HG02588 (cell line): ENCODE measurements at regions not wholly inside any gene's neighbourhood (a gene's known extent, or its start where the extent isn't known, plus 50 kb on each side); places are given as distances from the start of the nearest gene placed in this dataset.
"Not testable (repeated sequence)": the region's sequence is repeated elsewhere in the genome, so short reads cannot be mapped to it uniquely, and the experiment has no call there.

Source experiments
- ATAC-seq: cut with Tn5 transposase; IDR thresholded peaks from one replicate; pipeline ENCODE4 v1.9.1; 2021; ENCODE audit warnings: mild to moderate bottlenecking, moderate library complexity; ENCODE audit not compliant: unreplicated experiment

DNA sequence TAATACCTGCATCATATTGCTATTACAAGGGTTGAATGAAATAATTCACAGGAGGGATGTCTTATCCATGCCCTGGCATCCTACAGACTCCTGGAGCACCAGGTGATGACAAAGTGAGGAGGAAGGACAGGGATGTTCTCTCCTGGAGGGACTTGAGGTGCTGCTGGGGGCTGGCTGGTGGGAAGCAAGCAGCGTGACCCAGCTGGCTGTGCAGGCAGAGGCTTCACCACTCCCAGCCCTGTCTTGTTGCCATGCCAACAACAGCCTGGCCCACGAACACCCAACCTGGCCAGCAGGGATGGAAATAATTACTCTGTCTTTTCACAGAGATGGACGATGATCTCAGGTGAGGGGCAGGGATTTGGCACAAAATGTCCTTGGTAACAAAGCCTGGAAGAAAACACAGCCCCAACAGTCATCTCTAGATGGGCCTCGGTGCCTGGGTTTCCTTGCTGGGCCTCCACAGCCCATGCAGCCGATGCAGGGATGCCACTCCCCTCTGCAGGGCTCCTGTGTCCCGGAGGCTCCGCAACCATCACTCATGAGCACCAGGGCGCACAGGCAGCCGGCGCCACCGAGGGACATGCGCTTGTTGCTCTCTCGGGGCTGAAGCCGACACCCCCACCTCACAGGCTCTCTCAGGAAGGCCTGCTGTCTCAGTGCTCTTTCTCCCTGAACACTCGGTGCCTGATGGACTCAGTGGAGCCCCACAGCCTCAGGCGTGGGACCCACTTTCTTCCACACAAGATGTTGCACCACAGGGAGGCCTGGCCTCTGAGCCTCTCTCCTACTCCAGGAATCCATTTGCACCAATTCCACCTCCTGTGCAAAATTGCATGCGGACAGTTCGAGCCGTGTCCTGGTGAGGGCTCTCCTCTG, 205.9 kb downstream of the LAT start:
- ATAC-seq, result not testable (repeated sequence)

- not testable (repeated sequence) for ATAC-seq
Observed at GRCh38 chr16:29188806-29189205, 204.0 kb downstream of the LAT start.

DNA sequence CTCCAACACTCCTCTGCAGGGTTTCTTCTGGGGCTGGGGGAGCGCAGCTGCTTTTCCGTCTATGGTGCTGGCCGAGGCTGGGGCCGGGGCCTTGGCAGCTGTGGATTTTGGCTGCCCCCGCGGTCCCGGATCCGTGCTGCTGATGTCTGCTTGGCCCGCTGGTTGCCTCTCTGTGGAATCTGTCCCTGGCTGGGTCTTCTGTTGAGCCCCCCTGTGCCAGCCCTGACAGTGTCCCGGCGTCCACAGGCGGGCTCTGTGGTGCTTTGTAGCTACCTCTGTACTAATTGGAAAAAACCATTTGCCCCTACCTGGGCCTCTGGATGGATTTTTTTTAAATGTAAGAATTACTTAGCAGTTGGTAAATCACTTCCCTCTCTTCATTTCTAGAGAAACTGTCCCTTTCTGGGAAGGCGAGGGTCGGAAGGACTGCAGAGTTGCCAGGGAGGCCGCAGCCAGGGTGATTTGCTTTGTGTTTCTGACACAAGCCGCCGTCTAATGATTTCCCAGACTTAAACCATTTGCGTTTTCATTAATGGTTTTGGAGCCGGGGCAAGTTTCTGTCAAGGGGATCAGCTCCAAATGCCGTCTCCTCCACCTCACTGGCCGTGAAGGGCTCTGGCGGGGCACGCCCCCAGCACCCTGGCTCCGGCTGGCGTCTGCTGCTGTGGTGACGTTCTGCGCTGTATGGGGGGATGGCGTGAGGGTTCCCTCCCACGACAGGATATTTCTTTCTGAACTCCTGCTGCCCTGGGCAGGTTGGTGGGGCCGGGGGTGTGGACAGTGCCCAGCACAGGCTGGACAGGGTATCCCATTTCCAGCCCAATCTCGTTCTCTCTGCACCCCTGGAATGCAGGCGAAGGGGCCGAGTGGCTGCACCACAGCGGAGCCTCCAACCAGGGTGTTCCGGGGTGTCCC, 201.7 kb downstream of the LAT start:
- not testable (repeated sequence) for ATAC-seq

- ATAC-seq, result not testable (repeated sequence)
Observed at GRCh38 chr16:29185872-29186271, 201.0 kb downstream of the LAT start.

DNA sequence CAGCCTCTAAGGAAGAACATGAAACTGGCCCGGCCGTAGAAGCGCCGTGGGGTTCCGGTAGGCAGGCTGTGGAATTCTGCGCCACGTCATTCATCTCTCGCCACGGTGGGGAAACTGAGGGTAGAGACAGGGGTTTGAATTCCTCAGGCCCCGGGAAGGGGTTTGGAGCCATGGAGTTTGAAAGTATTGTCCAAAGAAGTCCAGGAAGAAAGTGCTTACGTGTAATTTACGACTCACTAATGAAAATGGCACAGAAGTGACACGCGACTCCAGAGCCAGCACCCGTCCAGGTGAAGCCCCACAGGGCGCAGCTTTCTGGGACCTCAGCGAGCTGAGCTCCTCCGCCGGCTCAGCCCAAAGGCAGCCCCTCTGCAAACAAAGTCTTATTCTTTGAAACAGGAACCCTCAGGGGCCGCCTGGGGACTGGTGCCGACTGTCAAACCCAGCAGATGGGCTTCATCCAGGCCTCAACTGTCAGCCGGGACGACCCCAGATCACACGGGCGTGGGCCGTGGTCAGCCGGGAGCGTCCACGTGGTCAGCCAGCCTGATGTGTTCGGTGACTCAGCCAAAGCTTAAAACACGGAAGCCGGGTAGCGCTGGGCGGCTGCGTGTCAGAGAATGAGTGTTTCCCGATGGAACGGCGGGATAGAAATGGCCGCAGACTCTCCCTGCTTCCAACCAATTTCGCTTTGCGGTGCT, 200.0 kb downstream of the LAT start:
- ATAC-seq, result not testable (repeated sequence)

DNA sequence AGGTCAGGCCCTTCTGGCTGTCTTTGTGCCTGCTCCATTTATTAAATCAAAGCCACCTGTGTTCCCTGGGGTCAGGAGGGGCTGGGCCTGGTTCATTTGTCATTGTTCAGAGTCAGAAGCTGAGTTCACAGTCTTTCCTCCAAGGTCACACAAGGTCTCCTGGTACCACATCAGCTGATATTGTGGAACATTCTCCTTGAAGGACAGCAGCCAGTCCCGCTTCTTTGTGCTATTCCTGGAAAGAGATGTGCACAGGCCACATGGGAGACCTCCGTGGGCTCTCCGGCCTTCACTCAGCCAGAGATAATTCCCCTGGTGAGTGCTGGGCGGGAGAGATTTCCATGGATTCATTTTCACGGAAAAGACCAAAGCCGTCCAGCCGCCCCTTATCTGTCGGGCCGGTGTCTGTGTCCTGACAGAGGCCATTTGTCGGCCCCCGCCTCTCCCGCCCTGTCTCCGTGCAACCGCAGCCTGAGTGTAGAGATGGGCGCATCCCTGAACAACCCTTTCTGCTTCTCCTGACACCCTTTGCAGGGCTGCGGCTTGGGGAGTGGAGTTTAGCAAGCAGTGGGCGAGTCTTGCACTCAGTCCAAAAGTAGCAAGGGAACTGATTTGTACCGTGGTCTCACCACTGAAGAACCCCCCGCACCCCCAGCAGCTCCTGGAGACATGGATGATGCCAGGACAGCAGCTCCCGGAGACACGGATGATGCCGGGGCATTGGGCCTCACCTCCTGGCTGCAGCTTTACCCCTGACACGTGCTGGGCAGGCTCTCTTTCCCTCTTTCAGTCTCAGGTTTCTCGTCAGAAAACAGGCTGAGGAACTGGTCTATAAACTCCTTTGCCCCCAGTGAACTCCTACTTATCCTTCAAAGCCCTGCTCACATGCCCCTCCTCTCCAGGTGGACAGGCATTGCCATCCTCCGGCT, 198.4 kb downstream of the LAT start:
- ATAC-seq, result not testable (repeated sequence)

DNA sequence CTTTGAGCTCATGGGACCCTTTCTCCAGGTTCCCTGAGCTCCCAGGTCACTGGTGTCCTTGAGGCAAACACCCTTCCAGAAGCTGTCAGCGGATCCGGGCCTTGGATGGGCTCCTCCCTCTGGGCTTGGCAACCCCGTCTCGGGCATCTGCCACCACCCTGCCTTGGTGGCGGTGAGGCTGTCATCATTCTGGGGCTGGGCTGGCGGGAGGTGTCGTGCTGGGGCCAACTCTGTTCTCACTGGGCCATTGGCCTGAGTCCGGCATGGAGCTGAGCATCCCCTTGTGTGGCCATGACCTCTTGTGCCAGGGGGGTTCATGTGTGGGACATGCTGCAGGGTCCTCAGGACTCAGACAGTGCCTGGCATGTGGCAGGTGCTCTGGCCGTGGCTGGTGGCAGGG, 197.6 kb downstream of the LAT start:
- no peak for ATAC-seq

- ATAC-seq, result not testable (repeated sequence)
Observed at GRCh38 chr16:29181921-29182411, 197.1 kb downstream of the LAT start.

DNA sequence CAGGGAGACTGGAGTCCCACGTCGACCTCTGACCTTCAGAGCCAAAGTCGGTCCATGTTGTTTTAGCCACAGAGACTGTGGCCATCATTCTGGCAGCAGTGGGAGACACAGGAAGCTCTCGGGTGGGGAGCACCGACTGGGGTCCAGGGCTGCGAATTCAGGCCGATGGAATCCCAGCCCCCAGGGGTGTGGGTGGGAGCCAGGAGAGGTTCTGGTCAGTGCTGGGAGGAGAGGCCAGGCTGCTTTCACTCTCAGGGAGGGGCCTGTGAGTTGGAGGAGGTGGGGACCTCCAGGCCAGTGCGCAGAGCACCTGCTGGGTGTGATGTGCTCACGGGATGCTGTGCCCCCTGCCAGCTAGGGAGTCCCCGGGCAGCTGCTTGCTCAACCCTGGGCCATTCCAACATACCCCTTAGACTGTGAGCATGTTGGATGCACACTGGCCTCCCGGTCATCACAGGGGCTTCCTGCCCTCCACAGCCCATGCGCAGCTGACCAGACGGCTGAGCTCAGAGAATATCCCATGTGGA, 196.5 kb downstream of the LAT start:
- ATAC-seq, result not testable (repeated sequence)

DNA sequence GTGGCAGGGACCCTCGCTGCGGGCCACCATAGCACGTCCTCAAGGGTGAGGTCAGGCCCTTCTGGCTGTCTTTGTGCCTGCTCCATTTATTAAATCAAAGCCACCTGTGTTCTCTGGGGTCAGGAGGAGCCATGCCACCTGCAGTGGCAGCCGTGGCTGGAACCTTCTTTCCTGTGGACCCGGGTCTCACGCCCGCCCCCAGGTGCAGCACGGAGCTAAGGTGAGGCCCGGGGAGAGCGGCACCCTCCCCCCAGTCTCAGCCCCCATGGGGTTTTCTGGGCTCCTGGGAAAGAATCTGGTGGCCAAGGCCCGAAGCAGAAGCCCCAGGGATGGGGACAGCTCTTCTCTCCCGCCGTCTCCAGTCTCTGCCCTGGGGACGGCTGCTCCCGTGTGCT, 195.4 kb downstream of the LAT start:
- ATAC-seq, result not testable (repeated sequence)

- ATAC-seq, result not testable (repeated sequence)
Observed at GRCh38 chr16:29179401-29180205, 194.8 kb downstream of the LAT start.

DNA sequence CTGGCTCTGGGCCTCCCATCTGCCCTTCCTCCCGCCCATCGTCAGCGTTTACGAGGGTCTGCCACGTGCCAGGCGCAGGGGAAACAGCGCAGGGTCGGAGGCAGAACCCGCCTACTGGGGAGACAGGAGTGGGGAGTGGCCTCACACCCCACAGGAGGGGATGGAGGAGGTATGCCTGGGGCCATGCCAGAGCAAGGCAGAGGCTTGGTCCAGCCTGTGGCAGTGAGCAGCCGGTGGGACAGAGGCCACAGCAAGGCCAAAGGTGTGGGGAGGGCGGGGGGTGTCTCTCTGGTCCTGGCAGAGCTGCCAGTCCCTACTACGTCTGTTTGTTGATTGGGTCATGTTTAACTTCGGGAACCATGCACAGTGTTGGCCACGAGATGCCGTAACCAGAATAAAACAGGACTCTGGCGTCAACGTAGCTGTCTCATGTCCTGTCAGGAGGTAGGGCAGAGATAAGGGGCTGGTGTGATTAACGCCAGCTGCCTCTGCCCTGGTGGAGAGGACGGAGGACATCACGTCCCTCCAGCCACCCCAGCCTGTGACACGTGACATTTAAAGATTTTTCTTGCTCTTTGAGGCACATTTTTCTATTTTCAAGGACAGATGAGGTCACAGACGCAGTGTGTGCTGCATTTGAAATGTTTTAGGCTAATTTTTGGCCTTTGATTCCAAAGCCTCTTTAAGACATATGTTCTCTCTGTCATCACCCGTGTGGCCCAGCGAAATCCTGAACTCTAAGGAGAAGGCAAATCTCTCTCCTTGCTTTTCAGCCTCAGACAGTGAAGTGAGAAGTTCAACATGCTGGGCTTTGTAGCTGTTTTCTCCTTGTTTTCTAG, 193.3 kb downstream of the LAT start:
- not testable (repeated sequence) for ATAC-seq

- ATAC-seq, result not testable (repeated sequence)
Observed at GRCh38 chr16:29177203-29177887, 192.5 kb downstream of the LAT start.

GRCh38 chr16:29176822-29177202, 192.0 kb downstream of the LAT start:
- ATAC-seq, result not testable (repeated sequence)

DNA sequence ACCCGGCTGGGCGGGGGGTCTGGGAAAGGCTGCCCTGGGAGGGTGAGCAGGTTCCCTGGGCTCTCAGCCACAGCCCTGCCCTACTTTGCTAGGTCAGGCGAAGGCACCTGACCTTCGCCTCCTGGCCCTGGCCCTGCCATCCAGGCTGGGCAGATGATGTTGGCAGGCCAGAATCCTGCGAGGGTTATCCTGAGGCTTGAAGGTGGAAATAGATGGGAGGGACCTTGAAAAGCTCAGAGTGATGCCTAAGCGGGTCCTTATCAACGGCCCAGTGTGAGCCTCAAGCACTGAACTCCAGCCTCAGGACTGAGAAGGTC, 191.3 kb downstream of the LAT start:
- not testable (repeated sequence) for ATAC-seq

- ATAC-seq, result not testable (repeated sequence)
Observed at GRCh38 chr16:29175411-29176153, 190.7 kb downstream of the LAT start.
